ENCODE measurements at regions not wholly inside any gene's neighbourhood (a gene's known extent, or its start where the extent isn't known, plus 50 kb on each side); places are given as distances from the start of the nearest gene placed in this dataset.
"Not testable (repeated sequence)": the region's sequence is repeated elsewhere in the genome, so short reads cannot be mapped to it uniquely, and the experiment has no call there.

DNA sequence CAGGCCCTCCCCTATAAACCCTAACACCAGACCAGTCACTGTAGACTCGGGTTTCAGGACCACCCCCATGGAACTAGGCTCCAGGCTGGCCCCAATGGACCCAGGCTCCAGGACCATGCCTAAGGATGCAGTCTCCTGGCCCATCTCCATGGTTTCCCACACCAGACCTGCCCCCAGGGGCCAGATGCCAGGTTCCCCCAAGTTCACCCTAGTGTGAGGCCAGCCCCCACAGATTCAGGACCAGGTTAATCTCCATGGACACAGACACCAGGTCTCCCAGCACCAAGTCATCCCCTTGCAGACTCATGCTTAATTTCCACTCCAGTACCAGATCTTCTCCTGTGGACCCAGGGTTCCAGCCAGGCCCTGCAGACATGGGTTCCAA, 103.8 kb upstream of the LANCL2 start:
- DNase-seq (ENCODE audit: low read depth in 1 of 2, low spot score in 1 of 2): no peak

DNA sequence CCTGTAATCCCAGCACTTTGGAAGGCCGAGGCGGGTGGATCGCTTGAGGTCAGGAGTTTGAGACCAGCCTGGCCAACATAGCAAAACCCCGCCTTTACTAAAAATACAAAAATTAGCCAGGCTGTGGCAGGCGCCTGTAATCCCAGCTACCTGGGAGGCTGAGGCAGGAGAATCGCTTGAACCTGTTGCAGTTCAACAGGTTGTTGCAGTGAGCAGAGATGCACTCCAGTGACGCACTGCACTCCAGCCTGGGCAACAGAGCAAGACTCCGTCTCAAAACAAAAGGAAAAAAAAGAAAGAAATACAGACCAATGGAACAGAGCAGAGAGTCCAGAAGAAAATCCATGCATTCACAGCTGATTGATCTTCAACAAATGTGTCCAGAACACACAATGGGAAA, 99.8 kb upstream of the LANCL2 start:
- not testable (repeated sequence) for DNase-seq (ENCODE audit: low read depth in 1 of 2, low spot score in 1 of 2)

DNA sequence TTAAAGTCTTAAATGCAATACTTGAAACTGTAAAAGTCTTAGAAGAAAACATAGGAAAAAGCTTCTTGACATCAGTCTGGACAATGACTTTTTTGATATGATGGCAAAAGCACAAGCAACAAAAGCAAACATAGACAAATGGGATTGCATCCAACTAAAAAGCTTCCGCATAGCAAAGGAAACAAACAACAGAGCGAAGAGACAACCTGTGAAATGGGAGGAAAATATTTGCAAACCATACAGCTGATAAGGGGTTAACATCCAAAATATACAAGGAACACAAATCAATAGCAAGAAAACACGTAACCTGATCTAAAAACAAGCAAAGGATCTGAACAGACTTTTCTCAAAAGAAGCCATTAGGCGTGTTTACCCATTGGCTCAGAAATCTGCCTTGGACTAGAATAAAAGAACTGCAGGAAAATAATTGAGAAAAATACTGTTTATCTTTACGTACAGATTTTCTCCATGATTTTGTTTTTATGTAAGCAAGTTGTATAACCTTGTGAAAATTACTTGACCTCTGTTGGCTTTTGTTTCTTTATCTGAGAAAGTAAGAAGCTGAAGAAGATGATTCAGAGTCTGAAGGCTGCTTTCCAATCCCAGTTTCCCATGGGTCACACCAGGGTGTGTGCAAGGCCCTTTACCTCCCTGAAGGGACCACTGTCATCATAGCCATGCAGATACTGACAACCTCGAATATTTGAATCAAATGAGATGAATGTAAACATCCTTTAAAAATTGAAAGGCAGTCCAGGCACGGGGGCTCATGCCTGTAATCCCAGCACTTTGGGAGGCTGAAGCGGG, 99.1 kb upstream of the LANCL2 start:
- DNase-seq (ENCODE audit: low read depth in 1 of 2, low spot score in 1 of 2): no peak

DNA sequence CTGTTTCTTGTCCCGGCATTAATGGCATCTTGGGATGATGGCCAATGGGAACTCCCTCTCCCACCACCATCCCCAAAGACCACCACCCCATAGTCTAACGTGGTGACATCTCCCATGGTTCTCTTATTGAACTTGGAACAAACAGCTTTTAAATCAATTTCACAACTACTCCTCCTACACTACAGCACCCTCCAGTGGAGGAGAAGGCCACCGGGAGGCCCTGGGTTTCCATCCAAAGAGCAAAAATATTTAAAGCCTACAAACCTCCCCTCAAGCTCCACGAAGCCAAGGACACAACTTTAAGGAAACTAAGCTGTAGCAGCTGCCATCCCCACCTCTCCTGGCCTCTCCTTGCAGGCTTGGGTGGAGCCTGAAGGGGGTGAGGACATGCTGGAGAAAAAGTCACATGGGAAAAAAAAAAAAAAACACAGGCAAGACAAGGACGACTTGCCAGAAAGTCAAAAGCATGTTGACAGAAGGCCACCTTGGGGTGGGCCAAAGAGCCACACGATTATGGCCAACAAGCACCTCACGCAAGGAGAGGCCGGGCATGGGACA, 94.0 kb upstream of the LANCL2 start:
- no peak for DNase-seq (ENCODE audit: low read depth in 1 of 2, low spot score in 1 of 2)

DNA sequence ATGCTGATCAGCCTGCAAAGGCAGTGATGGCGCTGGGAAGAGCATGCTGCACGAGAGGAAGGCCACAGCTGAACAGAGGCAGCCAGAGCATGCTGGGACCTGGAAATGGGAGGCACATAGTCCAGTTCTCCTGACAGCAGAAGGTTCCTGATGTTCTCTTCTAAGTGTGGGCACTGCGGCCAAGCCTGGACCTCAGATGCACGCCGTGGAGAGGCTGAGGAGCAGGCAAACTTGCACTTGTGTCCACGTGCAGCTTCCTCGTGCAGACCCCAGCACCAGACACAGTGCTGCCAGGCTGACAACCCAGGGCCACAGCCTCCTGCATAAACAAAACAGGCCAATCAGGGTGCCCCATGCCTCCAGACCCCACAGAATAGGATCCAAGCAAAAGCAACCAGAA, 93.5 kb upstream of the LANCL2 start:
- DNase-seq (ENCODE audit: low read depth in 1 of 2, low spot score in 1 of 2): no peak

DNA sequence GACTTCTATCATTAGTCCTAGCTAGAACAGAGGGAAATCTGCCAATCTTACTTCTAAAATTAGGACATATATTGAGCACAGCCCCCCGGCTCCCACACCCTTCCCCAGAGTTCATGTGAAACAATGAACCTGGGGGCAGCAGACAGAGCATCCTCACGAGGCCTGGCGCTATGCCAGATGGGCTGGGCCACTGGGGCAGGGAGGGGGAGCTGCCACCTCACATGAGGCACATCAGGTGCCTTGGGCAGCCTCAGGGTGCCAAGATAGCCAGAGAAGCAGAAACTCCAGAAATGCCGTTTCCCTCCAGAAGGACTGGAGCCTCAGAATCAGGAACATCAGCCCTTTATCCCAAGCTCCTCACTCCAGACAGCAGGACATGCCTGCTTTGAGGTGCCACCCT, 92.8 kb upstream of the LANCL2 start:
- DNase-seq (ENCODE audit: low read depth in 1 of 2, low spot score in 1 of 2): no peak

DNA sequence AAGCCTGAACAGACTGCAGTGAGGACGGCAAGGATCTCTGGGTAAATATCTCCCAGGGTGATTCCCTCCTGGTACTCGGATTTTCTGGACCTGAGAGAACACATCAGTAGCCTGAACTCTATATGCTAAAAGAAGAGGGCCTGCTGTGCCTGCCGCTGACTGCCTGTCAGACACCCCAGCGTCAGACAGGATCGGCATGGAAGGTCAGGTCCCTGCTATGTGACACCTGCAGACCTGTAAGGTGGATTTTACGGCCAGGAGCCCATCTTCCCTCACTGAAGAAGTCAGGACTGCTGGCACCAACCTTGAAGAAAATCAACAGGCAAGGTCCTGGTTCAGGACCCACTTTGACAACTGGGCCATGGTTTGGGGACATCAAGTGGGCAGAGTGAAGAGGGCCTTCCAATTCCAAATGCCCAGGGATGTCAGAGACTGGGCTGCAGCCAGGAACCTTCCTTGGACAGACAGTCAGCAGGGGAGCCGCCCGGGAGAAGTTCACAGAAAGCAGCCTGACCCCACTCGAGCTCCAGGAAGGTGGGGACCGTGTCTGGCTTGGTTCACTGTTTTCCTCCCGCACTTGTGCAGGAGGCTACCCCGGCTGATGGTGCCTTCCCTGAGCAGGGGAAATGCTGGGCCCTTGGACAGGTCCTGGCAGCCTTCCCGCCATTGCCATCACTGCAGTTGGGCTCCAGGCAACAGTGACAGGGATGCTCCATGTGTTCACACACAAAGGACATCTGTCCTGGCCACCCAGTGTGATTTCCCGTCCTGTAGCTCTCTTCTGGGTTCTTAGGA, 91.8 kb upstream of the LANCL2 start:
- no peak for DNase-seq (ENCODE audit: low read depth in 1 of 2, low spot score in 1 of 2)

DNA sequence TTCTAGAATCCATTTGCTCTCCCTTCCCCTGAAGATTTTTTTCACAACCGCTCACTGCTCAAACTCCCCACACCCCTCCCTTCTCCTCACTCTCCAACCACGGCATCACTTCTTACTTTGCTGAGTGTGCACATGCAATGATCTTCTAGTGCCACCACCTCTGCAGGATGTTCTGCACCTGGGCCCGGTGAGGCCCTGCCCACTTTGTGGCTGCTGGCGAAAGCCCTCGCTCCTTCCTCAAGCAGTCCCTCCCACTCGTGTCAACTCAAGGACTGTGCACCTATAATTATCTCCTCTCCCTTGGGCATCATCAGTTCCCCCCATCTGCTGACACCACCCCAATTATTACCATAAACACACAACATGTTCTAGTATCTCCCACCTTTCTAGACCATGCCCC, 91.0 kb upstream of the LANCL2 start:
- DNase-seq (ENCODE audit: low read depth in 1 of 2, low spot score in 1 of 2): no peak

DNA sequence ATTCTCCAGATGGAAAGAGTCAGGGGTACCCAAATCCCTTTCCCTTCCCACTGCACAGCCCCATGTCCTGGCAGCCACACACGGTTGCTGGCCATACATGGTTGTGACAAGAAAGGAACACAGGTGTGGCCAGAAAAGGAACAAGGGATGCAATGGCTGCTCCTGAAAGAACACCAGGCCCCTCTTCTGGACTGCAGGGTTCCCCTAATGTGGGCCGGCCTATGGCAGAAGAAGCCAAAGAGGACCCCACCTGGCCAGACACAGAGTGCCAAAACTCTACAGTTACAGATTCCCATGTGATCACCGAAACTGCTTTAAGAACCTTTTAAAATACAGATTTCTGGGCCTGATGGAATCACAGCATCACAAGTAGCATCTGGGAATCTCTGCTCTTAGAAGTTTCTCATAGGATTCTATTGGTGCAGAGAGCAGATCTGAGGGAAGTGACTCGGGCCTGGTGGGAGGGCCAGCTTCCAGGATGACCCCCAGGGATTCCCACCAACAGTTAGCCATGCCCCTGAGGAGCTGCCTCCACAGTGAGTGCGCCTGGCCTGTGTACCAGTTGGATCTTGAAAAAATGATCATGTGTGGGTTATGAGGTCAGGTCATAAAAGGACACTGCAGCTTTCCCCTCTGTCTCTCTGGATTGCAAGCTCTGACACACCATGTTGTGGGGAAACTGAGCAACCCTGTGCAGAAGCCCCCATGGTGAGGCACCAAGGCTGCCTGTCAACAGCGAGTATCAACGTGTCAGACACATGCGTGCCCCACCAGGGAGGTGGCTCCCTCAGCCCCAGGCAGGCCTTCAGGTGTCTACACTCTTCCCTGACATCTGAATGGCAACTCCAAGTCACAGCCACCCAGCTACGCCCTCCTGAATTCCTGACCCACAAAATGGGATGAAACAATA, 89.6 kb upstream of the LANCL2 start:
- no peak for DNase-seq (ENCODE audit: low read depth in 1 of 2, low spot score in 1 of 2)

DNA sequence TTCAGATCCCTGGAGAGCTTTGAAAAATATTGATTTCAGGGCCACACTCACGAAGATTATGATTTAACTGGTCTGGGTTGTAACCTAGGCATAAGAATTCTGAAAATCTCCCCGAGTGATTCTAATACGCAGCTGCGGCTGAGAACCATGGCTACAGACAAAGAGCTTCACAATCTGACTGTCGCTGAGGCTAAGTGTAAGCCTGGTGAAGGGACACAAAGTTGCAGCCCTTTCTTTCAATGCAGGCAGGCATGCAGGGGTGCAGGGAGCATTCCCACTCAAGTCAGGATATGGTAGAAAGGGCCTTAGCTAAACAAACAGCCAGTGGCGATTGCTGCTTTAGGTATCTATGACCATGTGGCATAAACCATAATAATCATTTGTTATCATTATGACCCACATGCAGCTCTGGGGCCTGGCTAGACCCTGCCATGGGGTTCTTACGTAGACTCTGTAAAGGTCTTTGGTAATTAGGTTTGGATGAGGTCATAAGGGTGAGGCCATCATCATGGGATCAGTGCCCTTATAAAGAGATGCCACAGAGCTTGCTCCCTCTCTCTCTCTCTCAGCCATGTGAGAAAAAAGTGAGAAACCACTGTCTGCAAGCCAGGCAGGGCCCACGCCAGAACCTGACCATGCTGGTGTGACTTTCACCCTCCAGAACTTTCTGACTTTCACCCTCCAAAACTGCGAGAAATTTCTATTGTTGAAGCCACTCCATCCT, 88.4 kb upstream of the LANCL2 start:
- DNase-seq (ENCODE audit: low read depth in 1 of 2, low spot score in 1 of 2): no peak

DNA sequence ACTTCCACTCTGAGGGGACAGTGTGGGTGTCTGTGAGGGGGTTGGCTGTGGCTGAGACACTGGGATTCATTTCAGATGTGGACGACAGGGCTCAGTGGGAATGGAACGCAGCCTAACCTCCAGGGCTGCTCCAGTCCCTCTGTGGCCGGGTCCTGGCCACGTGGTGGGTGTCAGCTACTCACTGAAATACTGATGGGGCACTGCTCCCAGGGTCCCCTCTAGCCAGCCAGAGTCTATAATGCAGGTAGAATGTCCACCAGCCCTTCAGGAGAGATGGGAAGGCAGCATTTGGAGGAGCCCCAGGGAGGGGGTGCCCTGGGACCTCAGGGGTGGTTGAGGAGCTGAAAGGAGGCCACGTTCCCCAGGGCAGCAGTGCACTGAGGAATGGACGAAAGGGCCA, 87.2 kb upstream of the LANCL2 start:
- DNase-seq (ENCODE audit: low read depth in 1 of 2, low spot score in 1 of 2): no peak

DNA sequence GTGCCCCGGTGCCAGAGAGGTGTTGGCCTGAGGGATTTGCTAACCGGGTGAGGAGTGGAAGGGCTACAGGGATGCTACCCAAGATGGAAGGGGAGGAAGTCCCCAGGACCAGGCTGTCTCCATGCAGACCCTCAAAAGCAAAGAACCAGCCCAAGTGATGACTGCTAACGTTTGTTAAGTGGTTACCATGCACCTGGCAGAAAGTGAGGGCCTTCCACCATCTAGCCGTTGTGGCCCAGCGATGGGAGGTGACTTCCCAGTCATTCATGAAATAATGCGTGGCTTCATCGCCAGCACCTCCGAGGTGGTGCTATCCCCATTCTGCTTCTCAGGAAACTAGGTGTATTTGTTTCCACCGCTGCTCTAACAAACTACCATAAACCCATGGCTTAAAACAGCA, 86.8 kb upstream of the LANCL2 start:
- DNase-seq (ENCODE audit: low read depth in 1 of 2, low spot score in 1 of 2): no peak

DNA sequence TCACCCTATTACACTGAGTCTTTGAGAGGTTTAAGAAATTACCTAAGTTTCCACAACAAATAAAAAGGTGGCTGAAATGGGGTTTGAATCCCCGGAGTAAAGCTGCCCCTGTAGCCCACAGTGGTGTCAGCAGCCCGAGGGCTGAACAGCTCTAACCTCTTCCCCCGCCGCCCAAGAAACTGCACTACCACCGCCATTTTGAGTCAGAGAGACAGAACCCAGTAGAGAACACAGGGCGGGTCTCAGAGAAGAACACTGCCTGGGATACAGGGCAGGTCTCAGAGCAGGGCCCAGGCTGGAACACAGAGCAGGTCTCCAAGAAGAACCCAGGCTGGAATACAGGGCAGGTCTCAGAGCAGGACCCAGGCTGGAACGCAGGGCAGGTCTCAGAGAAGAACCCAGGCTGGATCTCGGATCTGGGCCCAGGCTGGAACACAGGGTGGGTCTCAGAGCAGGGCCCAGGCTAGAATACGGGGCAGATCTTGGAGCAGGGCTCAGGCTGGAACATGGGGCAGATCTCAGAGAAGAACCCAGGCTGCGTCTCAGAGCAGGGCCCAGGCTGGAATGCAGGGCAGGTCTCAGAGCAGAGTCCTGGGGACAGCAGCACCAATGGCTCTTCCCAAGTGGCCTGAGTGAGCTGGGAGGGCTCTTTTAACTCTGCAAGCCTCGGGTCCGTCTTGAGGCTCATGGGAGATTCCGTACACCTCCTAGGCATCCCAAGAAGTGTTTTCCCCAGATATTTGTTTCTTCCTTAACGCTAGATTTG, 85.9 kb upstream of the LANCL2 start:
- no peak for DNase-seq (ENCODE audit: low read depth in 1 of 2, low spot score in 1 of 2)

DNA sequence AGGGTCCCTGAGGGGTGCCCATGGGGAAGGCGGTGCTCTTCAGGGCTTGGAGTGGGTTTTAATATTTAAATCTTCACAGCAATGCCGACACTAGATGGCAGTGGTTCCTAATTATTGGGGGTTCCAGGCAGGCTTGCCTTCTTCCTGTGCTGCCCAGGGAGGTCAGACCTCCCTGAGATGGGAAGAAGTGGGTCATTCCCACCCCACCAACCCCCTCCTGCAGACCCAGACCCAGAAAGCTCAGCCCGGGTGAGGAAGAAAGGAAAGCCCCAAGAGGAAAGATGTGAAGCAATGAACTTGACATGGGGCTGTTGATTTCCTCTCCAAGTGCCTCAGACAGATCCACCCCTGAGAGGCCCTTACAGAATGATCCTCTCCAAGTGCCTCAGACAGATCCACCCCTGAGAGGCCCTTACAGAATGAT, 85.1 kb upstream of the LANCL2 start:
- peak in 1 of 2 donors; percentile 13 for DNase-seq (ENCODE audit: low read depth in 1 of 2, low spot score in 1 of 2)

DNA sequence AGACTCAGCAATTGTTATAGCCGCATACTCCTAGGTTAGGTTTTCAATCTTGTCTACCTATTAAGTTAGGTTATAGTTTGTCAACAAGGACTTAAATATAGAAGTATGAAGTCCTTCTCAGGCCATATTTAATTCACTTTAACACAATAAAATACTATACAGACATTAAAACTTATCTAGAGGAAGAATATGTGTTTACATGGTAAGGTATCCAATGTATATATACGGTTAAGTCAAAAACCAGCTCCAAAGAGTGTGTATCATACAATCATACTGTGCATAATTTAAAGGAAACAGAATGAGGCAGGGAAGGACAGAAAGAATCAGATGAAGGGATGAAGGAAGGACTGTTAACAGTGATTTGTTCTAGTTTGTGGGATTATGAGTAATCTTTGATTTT, 79.5 kb upstream of the LANCL2 start:
- no peak for DNase-seq (ENCODE audit: low read depth in 1 of 2, low spot score in 1 of 2)

DNA sequence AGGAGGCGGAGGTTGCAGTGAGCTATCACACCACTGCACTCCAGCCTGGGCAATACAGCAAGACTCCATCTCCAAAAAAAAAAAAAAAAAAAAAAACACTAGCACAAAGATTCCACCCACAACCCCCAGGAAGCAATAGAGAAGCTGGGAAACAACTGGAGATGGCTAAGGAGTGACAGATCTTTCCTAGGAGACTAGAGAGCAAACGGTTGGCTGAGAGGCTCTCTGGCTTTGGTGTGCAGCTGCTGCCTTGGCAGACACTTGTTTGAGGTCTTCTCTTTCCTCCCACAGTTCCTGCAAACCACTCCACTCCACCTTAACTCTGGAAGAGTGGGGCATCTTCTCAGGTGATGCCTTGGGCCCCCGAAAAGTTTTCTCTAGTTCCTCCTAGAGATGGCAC, 78.5 kb upstream of the LANCL2 start:
- DNase-seq (ENCODE audit: low read depth in 1 of 2, low spot score in 1 of 2): no peak

DNA sequence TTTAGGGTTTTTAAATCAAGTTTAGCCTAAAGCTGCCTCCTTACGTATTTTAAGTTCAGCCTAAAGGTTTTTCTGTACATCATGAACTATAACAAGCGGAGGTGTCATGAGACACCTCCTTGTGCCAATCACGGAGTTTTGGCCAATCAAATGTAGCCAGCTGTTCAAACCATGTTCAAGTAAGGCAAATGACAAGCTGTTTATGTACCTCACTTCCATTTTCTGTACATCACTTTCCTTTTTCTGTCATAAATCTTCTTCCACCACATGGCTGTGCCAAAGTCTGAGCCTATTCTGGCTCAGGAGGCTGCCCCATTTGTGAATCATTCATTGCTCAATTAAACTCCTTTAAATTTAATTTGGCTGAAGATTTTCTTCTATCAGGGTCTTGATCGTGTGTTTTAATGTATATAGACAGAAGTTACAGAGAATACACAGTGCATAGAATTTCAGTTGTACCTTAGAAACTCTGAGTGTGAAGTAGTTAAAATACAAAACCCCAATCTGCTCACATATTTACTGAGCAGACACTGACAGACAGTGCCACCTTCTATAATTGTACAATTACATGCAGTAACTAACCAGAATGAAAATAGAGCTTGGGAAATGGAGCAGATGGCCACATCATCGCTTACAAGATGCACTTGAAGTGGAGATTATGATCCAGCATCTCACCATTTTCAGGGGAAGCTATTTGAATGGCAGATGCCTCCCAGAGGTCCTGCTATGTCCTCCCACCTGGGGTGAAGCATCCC, 76.9 kb upstream of the LANCL2 start:
- DNase-seq (ENCODE audit: low read depth in 1 of 2, low spot score in 1 of 2): no peak

DNA sequence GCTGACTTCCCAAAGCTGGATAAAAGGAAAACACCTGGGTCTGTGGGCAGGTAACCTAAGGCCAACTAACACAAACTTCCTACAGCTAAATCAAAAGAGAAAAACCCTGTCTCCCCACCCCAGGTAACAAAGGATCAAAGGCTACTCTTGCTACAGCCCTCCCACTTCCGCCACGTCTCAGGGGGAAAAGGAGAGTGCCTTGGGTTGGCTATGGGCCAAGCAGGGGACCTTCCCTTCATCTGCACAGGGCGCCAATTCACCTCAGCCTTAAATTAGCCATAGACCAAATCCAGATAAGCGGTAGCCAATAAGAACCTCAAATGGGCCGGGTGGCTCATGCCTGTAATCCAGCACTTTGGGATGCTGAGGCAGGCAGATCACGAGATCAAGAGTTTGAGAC, 69.1 kb upstream of the LANCL2 start:
- no peak for DNase-seq (ENCODE audit: low read depth in 1 of 2, low spot score in 1 of 2)

DNA sequence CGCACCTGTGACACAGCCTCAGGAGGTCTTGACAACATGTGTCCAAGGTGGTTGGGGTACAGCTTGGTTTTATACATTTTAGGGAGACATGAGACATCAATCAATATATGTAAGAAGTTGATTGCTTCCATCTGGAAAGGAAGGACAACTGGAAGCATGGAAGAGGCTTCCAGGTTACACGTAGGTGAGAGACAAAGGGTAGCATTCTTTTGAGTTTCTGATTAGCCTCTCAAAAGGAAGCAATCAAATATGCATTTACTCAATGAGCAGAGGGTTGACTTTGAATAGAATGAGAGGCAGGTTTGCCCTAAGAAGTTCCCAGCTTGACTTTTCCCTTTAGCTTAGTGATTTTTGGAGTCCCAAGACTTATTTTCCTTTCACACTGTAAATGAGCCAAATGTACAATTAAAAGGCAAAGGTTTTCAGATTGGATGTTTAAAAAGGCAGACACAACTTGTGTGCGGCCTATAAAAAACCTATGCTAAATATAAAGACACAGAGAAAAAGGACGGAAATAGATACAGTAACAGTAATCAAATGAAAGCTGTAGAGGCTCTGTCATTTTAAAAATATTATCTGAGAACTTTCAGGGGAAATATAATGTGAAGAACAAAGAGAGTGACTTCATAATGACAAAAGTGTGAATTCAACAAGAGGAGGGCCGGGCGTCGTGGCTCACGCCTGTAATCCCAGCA, 65.7 kb upstream of the LANCL2 start:
- no peak for DNase-seq (ENCODE audit: low read depth in 1 of 2, low spot score in 1 of 2)

All from activated T-helper 1 cell treated with anti-CD3 and anti-CD28 coated beads, Interleukin-2, amount 50 U/mL, for 16 hours (primary cell).